AG09309 (cell line): ENCODE measurements at regions not wholly inside any gene's neighbourhood (a gene's known extent, or its start where the extent isn't known, plus 50 kb on each side); places are given as distances from the start of the nearest gene placed in this dataset.
"Not testable (repeated sequence)": the region's sequence is repeated elsewhere in the genome, so short reads cannot be mapped to it uniquely, and the experiment has no call there.

Experiments used
- DNase-seq: peaks from one replicate; pipeline ENCODE4 v3.0.0-alpha.2; 2010; ENCODE audit warnings: low read depth
- H3K4me3 ChIP-seq: 2 replicates; pipeline ENCODE4 v1.5.1; 2011; ENCODE audit warnings: mild to moderate bottlenecking, low read depth, low read length, moderate library complexity; ENCODE audit not compliant: control insufficient read depth
- CTCF ChIP-seq: IDR thresholded peaks from 2 replicates; pipeline ENCODE4 v1.5.1; 2011; ENCODE audit warnings: mild to moderate bottlenecking, low read depth, low read length, inconsistent platforms; ENCODE audit not compliant: insufficient read depth, control insufficient read depth; ENCODE audit errors: missing control alignments

GRCh38 chr6:22164236-22164635, 132.6 kb downstream of the PRL start:
- H3K4me3 ChIP-seq, result no peak overlapping the region
- no peak for TF ChIP-seq CTCF
- DNase-seq, result no peak

GRCh38 chr6:22171006-22171405, 125.8 kb downstream of the PRL start:
- H3K4me3 ChIP-seq, DNase-seq: not testable (repeated sequence)

GRCh38 chr6:22171885-22172284, 125.0 kb downstream of the PRL start:
- DNase-seq, H3K4me3 ChIP-seq: not testable (repeated sequence)

GRCh38 chr6:22173311-22173710, 123.5 kb downstream of the PRL start:
- DNase-seq, result no peak
- TF ChIP-seq CTCF, result no peak
- H3K4me3 ChIP-seq, result no peak overlapping the region

GRCh38 chr6:22180250-22180649, 116.6 kb downstream of the PRL start:
- not testable (repeated sequence) for DNase-seq, H3K4me3 ChIP-seq

- no peak for TF ChIP-seq CTCF
- H3K4me3 ChIP-seq, result no peak overlapping the region
- no peak for DNase-seq
Measured at GRCh38 chr6:22184371-22184770, 112.5 kb downstream of the PRL start.

GRCh38 chr6:22189946-22190345, 106.9 kb downstream of the PRL start:
- H3K4me3 ChIP-seq, result no peak overlapping the region
- TF ChIP-seq CTCF, result no peak
- no peak for DNase-seq

- H3K4me3 ChIP-seq, result no peak overlapping the region
- DNase-seq, result no peak
- no peak for TF ChIP-seq CTCF
Measured at GRCh38 chr6:22194188-22194921, 102.5 kb downstream of the PRL start.
